Testis (tissue), 2 donors: ENCODE measurements at regions not wholly inside any gene's neighbourhood (a gene's known extent, or its start where the extent isn't known, plus 50 kb on each side); places are given as distances from the start of the nearest gene placed in this dataset.

Experiments used
- CTCF ChIP-seq, 3 experiments: fragments of 450-650 bp in 2 of 3; fragments of 200-600 bp in 1 of 3; sonication (generic) in 1 of 3; IDR thresholded peaks; one replicate each; pipeline ENCODE4 v1.5.1; 2016 to 2019; ENCODE audit warnings: antibody characterized with exemption in 3 of 3, mild to moderate bottlenecking in 2 of 3, moderate library complexity in 1 of 3
- POLR2A ChIP-seq: fragments of 450-650 bp; IDR thresholded peaks from one replicate; pipeline ENCODE4 v1.6.1; 2017; ENCODE audit warnings: antibody characterized with exemption, mild to moderate bottlenecking, moderate library complexity

GRCh38 chr13:26132756-26133155, 80.9 kb upstream of the SHISA2 start:
- TF ChIP-seq POLR2A: no peak
- peak in 2 of 3 experiments; percentile 28 to 58 for TF ChIP-seq CTCF (IDR thresholded peaks at IDR 0.05)
